ENCODE measurements at regions not wholly inside any gene's neighbourhood (a gene's known extent, or its start where the extent isn't known, plus 50 kb on each side); places are given as distances from the start of the nearest gene placed in this dataset.

- no peak for TF ChIP-seq JUND (IDR thresholded peaks at IDR 0.05; ENCODE audit: low read depth)
- DNase-seq (ENCODE audit: low read depth in 1 of 2, low spot score in 1 of 2): no peak
- in situ Hi-C loops (cut with HindIII; ENCODE audit: low pct_unique_long_range_greater_than_20kb, low sequenced_read_pairs): no loop called here
Measured at GRCh38 chr16:85421338-85422195, 191.6 kb upstream of the GSE1 start.

- TF ChIP-seq JUND (IDR thresholded peaks at IDR 0.05; ENCODE audit: low read depth): no peak
- DNase-seq (ENCODE audit: low read depth in 1 of 2, low spot score in 1 of 2): peak in 1 of 2 experiments; percentile 49
- in situ Hi-C loops (cut with HindIII; ENCODE audit: low pct_unique_long_range_greater_than_20kb, low sequenced_read_pairs): no loop called here
Measured at GRCh38 chr16:85422196-85422631, 190.9 kb upstream of the GSE1 start.

DNA sequence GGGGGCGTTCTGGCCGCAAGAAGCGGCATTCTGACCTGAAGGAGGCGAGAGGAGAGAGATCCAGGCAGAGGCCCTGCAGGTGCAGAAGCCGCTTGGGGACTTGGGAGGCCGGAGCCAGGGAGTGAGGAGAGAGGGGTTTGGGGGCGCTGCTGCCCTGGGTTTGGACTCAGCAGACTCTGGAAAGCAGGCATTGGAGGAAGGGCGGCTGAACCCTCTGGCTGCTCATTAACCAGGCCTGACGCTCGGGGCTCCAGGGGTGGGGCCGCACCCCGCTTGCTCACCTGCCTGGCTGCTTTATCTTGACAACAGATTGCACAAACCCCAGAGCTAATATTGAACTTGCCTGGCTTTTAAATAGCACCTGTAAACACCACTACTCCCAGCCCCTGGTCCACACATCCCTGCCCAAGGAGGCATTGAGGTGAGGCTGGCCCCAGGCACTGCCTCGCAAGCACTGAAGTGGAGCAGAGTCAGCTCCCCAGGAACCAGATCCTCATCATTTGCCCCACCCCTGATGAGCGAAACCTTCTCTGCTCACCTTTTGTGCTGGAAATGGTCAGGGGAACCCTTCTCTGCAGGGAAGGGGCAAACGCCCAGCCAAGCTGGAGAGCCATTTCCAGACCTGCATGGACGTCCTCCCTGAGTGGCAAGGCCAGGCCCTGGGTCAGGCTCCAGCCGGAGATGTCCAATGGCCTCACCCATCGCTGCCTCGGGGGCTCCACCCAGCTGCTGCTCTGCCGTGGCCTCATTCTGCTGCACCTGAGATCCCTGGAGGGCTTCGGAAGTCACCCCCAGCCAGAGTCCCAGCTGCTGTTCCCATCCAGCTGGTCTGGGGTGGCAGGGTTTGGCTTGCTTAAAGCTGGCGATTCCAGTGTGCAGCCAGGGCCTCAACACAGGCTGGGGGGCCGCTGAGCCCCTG, 190.2 kb upstream of the GSE1 start:
- in situ Hi-C loops (cut with HindIII; ENCODE audit: low pct_unique_long_range_greater_than_20kb, low sequenced_read_pairs): no loop called here
- DNase-seq (ENCODE audit: low read depth in 1 of 2, low spot score in 1 of 2): peak; percentile 85 to 87
- no peak for TF ChIP-seq JUND (IDR thresholded peaks at IDR 0.05; ENCODE audit: low read depth)

DNA sequence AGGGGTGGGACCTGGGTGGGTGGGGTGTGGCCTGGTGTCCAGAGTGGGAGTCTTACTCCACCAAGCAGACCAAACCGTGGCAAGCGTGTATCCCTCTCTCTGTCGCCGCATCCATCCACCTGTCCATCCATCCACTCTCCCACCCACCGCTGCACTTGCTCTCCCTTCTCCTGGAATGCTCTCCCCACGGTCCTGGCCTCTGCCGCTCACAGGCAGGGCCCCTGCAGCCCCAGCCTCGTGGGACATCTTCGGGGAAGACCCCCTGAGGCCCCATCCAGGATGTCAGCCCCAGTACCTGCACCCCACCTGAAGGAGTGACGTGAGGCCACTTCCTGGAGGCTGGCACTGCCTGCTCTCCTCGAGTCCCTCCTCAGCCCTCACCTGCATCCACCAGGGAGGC, 189.5 kb upstream of the GSE1 start:
- TF ChIP-seq JUND (IDR thresholded peaks at IDR 0.05; ENCODE audit: low read depth): no peak
- in situ Hi-C loops (cut with HindIII; ENCODE audit: low pct_unique_long_range_greater_than_20kb, low sequenced_read_pairs): no loop called here
- DNase-seq (ENCODE audit: low read depth in 1 of 2, low spot score in 1 of 2): no peak

GRCh38 chr16:85424260-85425073, 188.7 kb upstream of the GSE1 start:
- DNase-seq (ENCODE audit: low read depth in 1 of 2, low spot score in 1 of 2): no peak
- TF ChIP-seq JUND (IDR thresholded peaks at IDR 0.05; ENCODE audit: low read depth): no peak
- in situ Hi-C loops (cut with HindIII; ENCODE audit: low pct_unique_long_range_greater_than_20kb, low sequenced_read_pairs): no loop called here

- in situ Hi-C loops (cut with HindIII; ENCODE audit: low pct_unique_long_range_greater_than_20kb, low sequenced_read_pairs): no loop called here
- DNase-seq (ENCODE audit: low read depth in 1 of 2, low spot score in 1 of 2): no peak
- no peak for TF ChIP-seq JUND (IDR thresholded peaks at IDR 0.05; ENCODE audit: low read depth)
Measured at GRCh38 chr16:85425074-85425662, 188.0 kb upstream of the GSE1 start.

DNA sequence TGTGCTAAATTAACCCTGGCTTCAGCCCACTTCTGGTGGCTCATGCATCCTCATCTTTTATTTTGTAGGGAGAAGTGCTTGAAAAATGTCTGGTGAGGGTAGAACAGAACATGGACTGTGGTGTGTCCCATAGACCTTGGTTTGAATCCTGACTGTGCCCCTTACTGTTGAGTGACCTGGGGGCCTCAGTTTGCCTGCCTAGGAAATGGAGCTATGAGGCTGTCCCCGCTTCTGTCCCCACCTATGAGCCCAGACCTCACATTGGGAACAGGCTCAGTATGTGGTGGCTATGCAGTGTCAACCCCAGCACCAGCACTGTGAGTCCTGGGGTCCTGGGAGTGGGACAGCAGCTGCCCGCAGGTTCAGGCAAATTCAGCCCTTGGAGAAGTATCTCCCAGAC, 186.3 kb upstream of the GSE1 start:
- in situ Hi-C loops (cut with HindIII; ENCODE audit: low pct_unique_long_range_greater_than_20kb, low sequenced_read_pairs): no loop called here
- no peak for DNase-seq (ENCODE audit: low read depth in 1 of 2, low spot score in 1 of 2)
- TF ChIP-seq JUND (IDR thresholded peaks at IDR 0.05; ENCODE audit: low read depth): no peak

GRCh38 chr16:85428168-85428898, 184.8 kb upstream of the GSE1 start:
- in situ Hi-C loops (cut with HindIII; ENCODE audit: low pct_unique_long_range_greater_than_20kb, low sequenced_read_pairs): no loop called here
- DNase-seq (ENCODE audit: low read depth in 1 of 2, low spot score in 1 of 2): peak; percentile 80 to 89

DNA sequence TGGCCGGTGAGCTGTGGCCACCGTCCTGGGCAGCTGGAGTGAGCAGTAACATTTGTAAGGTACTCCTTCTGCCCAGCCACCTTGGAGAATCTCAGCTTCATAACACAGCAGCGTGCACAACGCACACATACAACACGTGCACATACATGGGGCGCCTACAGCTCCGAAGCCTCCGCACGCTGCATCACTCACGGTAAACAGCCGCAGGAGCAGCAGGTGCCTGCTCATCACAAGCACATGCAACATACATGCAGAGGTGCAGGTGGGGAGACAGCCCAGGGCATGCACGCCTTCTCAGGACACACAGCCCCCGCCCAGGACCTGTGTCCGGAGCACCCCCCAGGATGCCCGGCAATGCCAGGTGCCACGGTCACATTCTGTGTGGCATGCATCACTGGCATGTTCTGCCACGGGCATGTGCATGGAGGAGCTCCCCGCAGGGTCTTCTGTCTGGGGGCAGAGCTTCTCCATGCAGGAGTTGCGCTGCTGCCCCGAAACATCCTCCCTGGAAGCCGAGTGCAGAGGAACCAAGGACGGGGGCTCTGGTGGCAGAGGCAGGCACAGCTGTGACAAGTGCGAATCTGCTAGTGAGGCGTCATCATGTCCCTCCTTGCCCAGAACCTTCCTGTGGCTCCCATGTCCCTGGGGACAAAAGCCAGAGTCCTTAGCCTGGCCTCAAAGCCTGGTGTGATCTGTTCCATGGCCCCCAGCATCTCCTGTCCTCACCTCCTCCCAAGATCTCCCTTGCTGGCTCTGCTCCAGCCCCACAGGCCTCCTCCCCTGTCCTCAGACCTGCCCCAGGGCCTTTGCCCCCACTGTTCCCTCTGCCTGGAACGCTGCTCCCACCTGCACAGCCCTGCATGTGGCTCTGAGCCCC, 184.0 kb upstream of the GSE1 start:
- TF ChIP-seq JUND (IDR thresholded peaks at IDR 0.05; ENCODE audit: low read depth): no peak
- in situ Hi-C loops (cut with HindIII; ENCODE audit: low pct_unique_long_range_greater_than_20kb, low sequenced_read_pairs): no loop called here
- no peak for DNase-seq (ENCODE audit: low read depth in 1 of 2, low spot score in 1 of 2)

More at GRCh38 chr16:85428168-85428898, 184.8 kb upstream of the GSE1 start:
- no peak for TF ChIP-seq JUND (IDR thresholded peaks at IDR 0.05; ENCODE audit: low read depth)

DNA sequence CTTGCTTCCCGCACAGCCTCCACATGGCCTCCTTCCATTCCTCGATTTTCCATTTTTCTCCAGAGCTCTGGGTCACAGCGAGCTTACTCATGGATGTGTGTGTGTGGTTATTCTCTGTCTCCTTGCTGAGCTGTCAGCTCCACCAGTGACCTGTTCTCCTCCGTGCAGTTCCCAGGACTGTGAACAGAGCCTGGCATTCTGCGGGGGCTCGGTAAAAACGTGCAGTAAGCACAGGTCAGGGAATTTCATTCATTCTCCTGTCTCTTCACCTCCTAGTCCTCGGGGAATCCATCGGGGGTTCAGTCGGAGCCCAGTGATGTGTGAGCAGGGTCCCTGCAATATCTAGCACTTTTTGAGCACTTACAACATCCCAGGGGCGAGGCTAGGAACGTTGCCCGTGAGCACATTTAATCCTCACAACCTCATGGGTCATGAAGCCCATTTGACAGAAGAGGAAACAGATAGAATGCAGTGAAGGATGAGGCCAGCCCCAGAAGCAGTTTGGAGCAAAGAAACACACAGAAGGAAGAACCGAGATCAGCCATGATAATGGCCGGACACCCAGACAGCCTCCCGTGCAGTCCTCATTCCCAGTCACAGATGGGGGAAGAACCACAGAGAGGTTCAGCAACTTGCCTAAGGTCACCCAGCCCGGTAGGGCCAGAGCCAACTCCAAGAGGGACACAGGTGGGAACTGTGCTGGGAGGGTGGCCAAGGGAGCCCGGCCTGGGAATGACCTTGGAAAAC, 183.2 kb upstream of the GSE1 start:
- in situ Hi-C loops (cut with HindIII; ENCODE audit: low pct_unique_long_range_greater_than_20kb, low sequenced_read_pairs): no loop called here
- DNase-seq (ENCODE audit: low read depth in 1 of 2, low spot score in 1 of 2): no peak
- no peak for TF ChIP-seq JUND (IDR thresholded peaks at IDR 0.05; ENCODE audit: low read depth)

Measured in T47D (cell line).